ENCODE measurements at regions not wholly inside any gene's neighbourhood (a gene's known extent, or its start where the extent isn't known, plus 50 kb on each side); places are given as distances from the start of the nearest gene placed in this dataset.

- no peak for DNase-seq (ENCODE audit: low read depth, low spot score)
Observed at GRCh38 chr1:188394677-188395076, 1565.9 kb downstream of the PLA2G4A start.

- no peak for DNase-seq (ENCODE audit: low read depth, low spot score)
Observed at GRCh38 chr1:188397521-188397920, 1568.8 kb downstream of the PLA2G4A start.

DNA sequence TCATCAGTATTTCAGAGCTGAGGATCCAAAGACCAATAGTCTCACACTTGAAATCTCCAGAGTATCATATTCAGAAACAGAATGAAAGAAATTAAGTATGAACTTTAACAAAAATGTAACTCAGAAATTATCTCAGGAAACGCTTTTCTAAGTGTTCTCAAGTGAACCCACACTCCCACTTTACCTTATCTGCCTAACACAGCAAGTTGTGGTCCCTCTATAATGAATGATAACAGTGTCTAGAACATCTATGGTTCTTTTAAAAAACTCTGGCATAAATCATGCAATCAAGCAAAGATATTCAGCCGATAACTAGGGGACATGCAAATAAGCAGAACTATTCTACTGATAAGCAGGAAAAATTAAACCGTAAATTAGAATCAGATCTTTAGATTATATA lies 1574.2 kb downstream of the PLA2G4A start:
- no peak for DNase-seq (ENCODE audit: low read depth, low spot score)

DNA sequence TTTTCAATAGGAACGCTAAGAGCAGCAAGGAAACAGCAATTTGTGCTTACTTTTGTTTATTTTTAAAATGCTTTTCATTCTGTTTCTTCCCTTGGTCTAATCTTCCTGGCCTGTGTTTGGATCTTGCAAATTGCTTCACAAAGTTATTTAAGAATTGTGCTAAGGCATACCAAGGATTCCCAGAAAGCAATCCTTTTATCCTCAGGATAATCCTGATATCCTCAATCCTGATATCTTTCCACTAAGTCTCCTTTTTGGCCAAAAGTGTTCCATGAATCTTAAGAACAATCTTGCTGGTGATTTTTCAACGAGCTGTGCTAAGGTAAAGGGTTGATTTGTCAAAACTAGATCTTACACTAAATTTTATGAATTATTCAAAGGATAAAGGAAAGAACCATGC lies 1577.9 kb downstream of the PLA2G4A start:
- no peak for DNase-seq (ENCODE audit: low read depth, low spot score)

- DNase-seq (ENCODE audit: low read depth, low spot score): no peak
Observed at GRCh38 chr1:188420177-188420576, 1591.4 kb downstream of the PLA2G4A start.

DNA sequence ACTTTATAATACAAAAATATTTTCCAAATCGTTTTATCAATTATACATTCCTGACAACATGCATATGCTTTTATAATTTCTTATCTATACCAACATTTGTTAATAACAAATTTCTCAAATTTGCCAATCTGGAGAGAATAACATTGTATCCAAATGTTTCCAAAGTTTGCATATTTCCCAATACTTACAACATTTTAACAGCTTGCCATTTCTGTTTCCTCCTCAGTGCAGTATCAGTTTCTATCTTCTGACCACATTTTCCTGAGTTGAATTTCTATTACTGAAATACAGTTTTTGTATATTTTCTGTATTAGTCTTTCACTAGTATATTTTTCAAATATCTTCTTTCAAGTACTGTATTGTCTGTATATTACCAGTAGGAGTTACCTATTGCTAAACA lies 1594.3 kb downstream of the PLA2G4A start:
- DNase-seq (ENCODE audit: low read depth, low spot score): no peak

GRCh38 chr1:188424176-188424575 lies 1595.4 kb downstream of the PLA2G4A start:
- no peak for DNase-seq (ENCODE audit: low read depth, low spot score)

DNA sequence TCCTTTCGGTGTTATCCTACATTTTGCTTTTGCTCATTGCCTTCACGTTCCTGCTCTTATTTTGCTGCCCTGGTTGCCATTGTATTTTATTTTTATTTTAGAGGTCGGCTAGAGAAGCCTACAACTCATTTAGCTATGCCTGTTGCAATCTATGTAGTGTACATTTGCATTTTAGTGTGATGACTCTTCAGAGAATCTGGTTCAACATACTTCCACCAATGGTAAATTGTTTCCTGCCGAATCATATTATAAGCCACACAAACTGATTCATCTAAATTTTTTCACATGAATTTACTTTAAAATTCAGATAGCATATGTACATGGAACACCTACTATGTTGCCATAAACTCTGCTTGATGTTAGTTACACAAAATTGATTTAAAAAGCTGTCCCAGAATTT lies 1596.9 kb downstream of the PLA2G4A start:
- no peak for DNase-seq (ENCODE audit: low read depth, low spot score)

GRCh38 chr1:188426561-188426960 lies 1597.8 kb downstream of the PLA2G4A start:
- DNase-seq (ENCODE audit: low read depth, low spot score): no peak

GRCh38 chr1:188427642-188428041 lies 1598.9 kb downstream of the PLA2G4A start:
- DNase-seq (ENCODE audit: low read depth, low spot score): no peak

DNA sequence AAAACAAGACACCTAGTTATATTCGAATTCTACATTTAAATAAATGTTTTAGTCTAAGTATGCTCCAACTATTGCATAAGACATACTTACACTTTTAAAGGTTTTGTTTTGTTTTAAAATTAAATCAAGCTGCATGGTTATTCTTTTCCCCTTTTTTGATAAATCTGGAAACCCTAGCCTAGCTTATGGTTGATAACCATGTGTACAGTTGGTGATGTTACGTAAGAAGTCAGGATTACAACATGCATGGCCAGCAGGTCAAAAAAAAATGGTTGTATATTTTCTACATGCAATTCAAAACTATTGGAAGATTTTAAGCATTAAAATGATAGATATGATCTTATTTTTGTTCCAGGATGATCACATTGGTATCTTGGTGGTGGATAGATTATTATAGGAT lies 1600.6 kb downstream of the PLA2G4A start:
- no peak for DNase-seq (ENCODE audit: low read depth, low spot score)

- DNase-seq (ENCODE audit: low read depth, low spot score): no peak
Observed at GRCh38 chr1:188432427-188432826, 1603.7 kb downstream of the PLA2G4A start.

DNA sequence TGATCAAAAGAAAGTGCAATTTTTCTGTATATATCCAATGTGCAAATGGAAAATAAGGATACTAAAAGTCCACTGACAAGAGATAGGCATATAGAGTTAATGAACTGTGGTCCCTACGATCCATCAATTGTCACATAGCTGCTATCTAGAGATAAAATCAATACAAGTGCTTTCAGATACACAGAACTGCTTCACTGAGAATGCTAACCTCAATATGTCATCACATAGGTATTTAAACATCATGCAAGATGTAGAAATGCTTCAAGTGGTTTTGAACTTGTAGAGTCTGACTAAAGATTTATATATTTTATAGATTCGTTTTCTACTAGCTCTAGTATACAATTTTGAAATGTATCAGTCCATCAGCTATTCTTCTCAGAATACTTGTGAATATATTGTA lies 1604.7 kb downstream of the PLA2G4A start:
- no peak for DNase-seq (ENCODE audit: low read depth, low spot score)

DNA sequence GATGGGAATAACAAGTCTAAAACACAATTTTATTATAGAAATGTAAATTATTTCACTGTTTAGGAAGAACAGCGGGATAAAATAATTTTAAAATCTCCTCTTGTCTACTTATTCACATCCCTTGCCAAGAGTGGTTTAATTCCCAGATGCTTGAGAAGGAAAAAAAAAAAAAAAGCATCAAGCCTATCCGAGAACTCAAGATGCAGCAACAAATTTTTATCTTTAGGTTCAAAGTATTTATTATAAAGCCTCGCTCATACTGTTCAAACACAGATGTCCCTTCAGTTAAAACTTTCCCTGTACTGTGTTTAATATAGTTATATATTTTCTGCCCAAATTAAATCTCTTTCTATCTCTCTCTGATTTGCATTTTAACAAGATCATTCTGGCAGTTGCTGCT lies 1615.8 kb downstream of the PLA2G4A start:
- DNase-seq (ENCODE audit: low read depth, low spot score): no peak

DNA sequence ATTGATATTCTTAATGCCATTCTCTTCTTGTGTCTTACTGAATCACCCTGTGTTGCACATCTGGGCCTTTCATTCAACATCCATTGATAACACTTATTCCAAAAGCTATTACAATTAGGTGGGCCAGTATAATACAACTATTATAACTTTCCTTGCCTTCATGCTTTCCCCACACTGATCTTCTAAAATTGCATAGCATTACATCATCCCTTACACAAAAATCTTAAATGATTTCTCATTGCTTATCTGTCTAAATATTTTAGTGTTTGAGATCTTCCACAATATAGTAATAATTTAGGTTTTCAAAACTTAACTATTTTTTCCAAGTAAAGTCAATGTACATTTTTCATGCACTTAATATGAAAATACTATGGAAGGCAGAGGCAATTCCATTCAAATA lies 1634.1 kb downstream of the PLA2G4A start:
- DNase-seq (ENCODE audit: low read depth, low spot score): no peak

DNA sequence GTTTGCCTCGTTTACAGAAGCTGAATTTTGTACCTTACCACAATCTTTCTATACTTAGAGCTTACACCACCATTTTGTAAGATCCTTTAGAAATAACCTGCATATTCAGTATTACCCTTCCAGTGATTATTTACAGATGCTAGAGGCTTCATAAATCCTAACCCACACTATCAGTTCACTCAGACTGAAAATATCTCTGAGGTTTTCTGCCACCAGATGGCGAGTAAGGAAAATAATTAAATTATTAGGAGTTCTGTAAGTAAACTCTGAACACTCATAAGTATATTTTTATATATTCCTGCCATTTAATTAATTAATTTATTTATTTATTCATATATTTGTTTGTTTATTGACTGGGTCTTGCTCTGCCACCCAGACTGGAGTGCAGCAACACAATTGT lies 1635.2 kb downstream of the PLA2G4A start:
- DNase-seq (ENCODE audit: low read depth, low spot score): no peak

DNA sequence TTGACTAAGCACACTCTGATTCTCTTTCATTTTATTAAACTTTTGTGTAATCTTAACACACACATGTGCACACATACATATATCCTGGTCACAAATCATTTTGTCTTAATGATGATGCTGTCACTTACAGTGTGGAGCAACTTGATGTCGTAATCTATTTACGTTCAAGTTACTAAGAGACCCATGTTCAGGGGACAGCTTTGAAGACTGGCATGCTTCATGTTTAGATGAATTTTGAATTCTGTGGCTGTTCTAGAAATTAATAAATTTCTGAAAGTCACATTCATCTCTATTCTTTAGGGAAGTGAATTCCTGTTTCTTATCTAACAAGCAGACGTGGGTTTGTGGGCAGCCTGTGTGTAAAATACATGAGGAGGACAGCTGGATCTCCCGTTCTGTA lies 1637.8 kb downstream of the PLA2G4A start:
- no peak for DNase-seq (ENCODE audit: low read depth, low spot score)

DNA sequence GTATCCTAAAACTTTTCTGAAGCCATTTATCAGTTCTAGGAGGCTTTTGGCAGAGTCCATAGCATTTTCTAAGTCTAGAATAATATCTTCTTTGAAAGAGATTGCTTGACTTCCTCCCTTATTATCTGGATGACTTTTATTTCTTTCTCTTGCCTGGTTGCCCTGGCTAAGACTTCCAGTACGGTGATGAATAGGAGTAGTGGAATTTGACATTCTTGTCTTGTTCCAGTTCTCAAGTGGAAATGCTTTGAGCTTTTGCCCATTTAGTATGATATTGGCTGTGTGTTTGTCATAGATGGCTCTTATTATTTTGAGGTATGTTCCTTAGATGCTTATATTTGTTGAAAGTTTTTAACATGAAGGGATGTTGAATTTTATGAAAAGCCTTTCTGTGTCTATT lies 1647.9 kb downstream of the PLA2G4A start:
- no peak for DNase-seq (ENCODE audit: low read depth, low spot score)

DNA sequence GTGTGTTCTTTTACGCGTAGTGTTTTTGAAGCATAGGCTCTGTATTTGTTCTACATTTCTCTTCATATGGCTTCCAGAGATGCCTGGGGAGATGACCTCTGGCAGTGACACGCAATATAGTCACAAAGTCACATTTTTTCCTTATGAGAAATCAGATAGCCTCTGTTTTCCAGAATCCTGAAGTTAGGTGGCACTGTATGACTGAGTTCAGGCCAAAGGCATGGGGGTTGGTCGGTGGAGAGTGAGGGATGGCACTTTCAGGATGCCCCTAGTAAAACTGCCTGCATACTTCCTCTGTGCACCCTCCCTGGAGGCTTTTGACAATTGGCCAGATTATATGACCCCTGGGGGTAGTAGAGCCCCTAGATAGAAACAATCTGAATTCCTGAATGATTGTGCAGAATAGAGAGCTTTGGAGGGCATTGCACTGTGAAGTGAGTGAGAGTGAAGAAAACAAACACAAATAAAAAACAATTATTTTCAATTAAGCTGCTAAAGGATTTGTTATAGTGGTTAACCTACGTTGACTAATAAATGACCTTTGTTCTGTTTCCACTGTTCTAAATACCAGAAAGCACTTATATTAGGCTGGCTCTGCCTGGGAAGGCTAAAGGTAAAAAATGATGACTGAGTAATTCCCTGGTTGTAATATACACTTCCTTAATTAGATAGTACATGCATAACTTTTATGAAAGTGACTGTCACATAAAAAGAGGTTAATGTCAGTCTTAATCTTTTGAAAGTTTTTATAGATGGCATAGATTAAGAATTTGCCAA lies 1660.8 kb downstream of the PLA2G4A start:
- DNase-seq (ENCODE audit: low read depth, low spot score): no peak

DNA sequence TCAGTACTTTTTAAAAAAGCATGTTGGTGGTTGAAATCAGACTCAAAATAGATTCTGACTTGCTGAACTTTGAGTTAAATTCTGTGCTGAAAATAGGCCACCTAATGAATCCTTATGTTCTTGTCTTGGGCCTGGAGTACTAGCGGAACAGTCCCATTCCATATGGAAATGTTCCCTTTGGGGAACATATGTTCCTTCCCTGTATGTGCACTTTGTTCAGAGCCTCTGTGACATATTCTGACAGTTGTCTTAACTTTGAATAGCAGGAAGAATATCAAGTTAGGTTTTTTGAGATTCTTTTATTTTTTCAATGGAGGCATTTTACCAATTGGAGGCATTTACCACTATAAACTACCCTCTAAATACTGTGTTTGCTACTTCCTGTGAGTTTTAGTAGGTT lies 1667.8 kb downstream of the PLA2G4A start:
- DNase-seq (ENCODE audit: low read depth, low spot score): no peak

DNA sequence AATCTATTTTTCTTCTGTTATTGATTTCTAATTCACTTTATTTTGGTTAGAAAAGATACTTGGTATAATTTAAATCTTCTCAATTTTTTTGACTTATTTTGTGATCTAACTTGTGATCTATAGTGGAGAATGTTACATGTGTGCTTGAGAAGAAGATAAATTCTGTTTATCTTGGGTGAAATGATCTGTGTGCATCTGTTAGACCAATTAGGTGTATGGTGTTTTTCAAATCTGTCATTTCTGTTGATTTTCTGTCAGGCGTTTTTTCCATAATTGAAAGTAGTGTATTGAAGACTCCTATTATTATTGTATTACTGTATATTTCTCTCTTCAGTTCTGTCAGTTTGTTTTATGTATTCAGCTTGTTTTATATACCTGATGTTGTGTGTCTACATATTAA lies 1668.3 kb downstream of the PLA2G4A start:
- DNase-seq (ENCODE audit: low read depth, low spot score): no peak

GRCh38 chr1:188499690-188500089 lies 1670.9 kb downstream of the PLA2G4A start:
- DNase-seq (ENCODE audit: low read depth, low spot score): no peak

- no peak for DNase-seq (ENCODE audit: low read depth, low spot score)
Observed at GRCh38 chr1:188514917-188515316, 1686.2 kb downstream of the PLA2G4A start.

DNA sequence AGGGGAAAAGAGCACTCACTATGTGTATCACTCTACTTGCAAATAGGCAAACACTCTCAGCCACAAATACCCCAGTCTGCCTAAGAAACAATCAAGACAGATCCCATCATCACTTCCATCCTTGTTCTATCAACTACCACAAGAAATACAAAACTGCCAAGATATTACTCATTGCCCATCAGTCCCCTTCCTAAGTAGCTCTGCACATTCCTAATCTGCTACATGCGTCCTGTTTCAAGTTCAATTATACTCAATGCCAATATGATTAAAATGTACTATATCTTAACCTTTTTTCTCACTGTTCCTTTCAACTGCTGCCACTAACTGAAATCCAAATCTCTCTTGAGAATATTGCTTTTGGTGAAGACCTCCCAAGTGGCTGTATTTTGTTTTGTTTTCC lies 1688.4 kb downstream of the PLA2G4A start:
- no peak for DNase-seq (ENCODE audit: low read depth, low spot score)
